GM10266 (cell line): ENCODE measurements at regions not wholly inside any gene's neighbourhood (a gene's known extent, or its start where the extent isn't known, plus 50 kb on each side); places are given as distances from the start of the nearest gene placed in this dataset.

ENCODE experiments used
- DNase-seq: peaks from one replicate; pipeline ENCODE4 v3.0.0; 2012; ENCODE audit errors: extremely low spot score
- TF ChIP-seq, protein P1 (sequence below): IDR thresholded peaks from 2 replicates; pipeline ENCODE4 v1.5.1; 2012; ENCODE audit warnings: mild to moderate bottlenecking, low read depth; ENCODE audit not compliant: control insufficient read depth, insufficient read depth; ENCODE audit errors: missing control alignments

DNA sequence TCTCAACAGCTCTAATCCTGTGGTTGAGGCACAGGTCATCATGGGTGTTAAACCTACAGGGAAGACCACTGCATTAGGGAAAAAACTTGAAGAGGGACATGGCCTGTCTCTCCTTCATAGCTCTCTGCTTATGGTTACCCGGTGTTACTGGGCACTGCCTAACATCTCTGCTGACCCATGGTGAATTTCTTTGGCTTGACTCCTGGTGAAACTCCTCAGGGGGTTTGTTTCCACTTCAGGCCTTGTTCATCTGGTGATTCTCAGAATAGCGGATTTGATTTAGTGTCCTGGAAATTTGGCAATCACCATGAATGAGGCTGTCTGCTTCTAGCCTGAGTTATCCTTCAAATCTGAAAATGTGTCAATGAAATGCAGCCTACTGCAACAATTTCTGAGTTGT lies 114.4 kb downstream of the ZNF518B start:
- no peak for DNase-seq
- TF ChIP-seq, protein P1, sequence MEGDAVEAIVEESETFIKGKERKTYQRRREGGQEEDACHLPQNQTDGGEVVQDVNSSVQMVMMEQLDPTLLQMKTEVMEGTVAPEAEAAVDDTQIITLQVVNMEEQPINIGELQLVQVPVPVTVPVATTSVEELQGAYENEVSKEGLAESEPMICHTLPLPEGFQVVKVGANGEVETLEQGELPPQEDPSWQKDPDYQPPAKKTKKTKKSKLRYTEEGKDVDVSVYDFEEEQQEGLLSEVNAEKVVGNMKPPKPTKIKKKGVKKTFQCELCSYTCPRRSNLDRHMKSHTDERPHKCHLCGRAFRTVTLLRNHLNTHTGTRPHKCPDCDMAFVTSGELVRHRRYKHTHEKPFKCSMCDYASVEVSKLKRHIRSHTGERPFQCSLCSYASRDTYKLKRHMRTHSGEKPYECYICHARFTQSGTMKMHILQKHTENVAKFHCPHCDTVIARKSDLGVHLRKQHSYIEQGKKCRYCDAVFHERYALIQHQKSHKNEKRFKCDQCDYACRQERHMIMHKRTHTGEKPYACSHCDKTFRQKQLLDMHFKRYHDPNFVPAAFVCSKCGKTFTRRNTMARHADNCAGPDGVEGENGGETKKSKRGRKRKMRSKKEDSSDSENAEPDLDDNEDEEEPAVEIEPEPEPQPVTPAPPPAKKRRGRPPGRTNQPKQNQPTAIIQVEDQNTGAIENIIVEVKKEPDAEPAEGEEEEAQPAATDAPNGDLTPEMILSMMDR = no peak

DNA sequence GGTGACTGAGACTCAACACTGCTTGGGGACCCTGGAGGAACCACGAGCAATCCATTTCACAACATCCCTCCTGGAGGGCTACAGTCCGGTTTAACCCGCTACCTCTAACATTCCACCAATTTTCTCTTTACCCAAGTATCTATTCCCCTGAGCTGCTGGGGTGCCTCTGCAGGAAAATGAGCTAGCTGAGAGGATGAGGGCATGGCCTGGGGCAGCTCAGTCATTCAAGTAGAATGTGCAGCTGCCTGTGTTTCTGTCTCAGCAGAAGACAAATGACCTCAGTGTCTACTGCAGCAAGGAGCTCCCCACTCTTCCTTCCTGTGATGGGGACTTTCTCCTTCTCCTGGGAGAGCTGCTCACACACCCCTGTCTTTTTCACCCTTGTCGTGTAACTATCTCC lies 120.8 kb downstream of the ZNF518B start:
- TF ChIP-seq, protein P1 = no peak
- DNase-seq = no peak

DNA sequence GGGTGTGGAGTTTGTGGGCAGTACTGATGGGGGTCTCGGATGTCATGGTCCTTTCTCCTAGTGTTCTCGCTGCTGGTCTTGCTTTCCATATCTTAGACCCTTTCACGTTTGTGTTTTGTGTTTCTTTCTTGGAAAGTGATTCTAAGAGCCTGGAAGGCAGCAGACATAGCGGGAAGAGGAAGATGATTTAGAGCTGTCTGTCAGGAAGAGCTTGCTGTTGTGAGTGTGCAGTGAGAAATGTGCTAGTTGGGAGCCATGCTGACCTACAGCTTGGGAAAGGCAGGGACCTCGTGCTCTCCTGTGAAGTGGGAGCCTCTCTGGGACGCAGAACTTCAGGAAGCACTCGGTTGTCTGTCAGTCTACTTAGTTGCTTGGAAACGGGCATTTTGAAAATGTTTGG lies 122.2 kb downstream of the ZNF518B start:
- TF ChIP-seq, protein P1 = no peak
- DNase-seq = no peak

DNA sequence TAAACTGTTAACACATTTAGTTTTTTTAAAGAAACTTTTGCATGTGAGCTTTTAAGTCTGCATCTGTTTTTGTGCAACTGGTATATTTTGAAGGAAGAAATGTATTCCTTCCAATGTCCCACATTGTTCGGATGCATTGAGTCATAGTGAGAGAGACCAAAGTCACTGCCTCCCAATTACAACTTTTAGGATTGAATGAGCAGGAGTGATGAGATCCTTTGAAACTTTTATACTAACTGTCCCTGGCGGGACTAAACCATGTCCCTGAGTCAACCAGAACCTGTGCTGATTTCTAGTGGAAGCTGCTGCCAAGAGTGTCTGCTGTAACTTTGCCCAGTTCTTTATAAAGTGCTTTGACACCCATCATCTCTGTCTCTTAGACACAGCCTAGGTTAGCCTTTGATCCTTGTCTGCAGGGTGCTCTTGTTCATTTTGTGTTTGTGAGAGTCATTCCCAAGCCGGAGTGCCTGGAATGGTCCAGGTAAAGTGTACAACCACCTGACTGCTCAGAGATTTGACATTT lies 122.7 kb downstream of the ZNF518B start:
- DNase-seq = no peak
- TF ChIP-seq, protein P1 = no peak

DNA sequence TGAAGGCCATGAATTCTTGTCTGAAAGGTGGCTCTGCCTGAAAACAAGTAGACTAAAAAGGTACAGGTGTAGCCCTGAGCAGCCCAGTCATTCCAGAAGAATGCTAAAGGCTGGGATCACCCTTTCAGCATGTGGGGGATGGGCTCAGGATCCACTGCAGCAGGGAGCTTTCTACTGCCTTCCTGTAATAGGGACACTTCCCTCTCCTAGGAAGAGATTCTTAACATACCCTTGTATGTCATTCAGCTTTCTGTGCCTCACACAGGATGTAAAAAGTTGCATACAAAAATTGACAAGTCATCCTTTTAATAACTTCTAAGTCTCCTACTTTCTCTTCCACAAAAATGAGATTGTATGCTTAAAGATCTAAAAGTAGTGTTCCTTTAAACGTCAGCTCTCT lies 123.3 kb downstream of the ZNF518B start:
- TF ChIP-seq, protein P1 = no peak
- no peak for DNase-seq

DNA sequence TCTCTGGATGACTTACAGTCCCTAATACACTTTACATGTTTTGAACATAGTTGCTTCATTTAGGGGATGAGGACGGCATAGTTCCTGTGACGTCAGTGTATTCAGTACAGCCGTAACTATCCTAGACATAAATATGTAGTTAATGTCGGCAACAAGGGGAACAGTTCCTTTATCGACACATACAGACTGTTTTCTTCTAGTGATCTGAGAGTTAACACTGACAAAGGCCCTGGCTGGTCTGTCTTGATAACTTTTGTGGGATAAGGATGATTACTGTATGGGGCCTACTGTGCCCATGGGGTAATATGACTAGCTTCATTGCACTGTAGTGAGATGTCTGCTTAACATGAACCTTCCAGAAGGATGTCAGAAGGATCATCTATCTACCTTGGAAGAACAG lies 131.2 kb downstream of the ZNF518B start:
- DNase-seq = no peak
- TF ChIP-seq, protein P1 = no peak

DNA sequence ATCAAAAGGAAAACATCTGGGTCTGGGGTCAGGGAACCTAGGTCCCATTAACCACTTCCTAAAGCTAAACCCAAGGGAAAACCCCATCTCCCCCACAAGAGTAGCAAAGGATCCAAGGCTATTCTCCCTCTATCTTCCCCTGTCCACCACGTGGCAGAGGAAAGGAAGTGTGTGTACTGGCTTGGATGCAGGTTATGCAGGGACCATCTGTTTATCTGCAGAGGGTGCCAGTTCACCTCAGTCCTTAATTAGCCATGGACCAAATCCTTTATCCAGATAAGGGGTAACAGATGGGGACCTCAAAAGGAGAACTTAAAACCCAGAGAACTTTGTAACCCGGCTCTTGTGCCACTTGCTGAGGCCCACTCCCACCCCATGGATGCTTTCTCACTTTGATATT lies 135.3 kb downstream of the ZNF518B start:
- TF ChIP-seq, protein P1 = no peak
- no peak for DNase-seq
